ENCODE measurements at regions not wholly inside any gene's neighbourhood (a gene's known extent, or its start where the extent isn't known, plus 50 kb on each side); places are given as distances from the start of the nearest gene placed in this dataset.
"Not testable (repeated sequence)": the region's sequence is repeated elsewhere in the genome, so short reads cannot be mapped to it uniquely, and the experiment has no call there.

DNA sequence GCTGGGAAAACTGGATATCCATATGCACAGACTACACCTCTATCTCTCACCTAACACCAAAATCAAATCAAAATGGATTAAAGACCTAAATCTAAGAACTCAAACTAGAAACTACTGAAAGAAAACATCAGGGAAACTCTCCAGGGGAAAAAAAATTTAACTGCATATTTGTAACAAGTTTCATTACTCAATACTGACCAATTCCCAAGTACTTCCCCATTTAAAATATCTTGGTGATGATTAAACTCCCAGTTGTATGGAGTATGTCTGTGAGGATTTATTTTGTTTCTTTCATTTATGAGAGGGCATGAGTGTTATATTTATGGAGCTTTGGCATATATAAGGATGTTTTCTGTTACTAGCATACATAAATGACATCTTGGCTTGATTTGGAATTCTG is 112.3 kb upstream of the IL15 start:
- DNase-seq (ENCODE audit: low spot score): no peak

DNA sequence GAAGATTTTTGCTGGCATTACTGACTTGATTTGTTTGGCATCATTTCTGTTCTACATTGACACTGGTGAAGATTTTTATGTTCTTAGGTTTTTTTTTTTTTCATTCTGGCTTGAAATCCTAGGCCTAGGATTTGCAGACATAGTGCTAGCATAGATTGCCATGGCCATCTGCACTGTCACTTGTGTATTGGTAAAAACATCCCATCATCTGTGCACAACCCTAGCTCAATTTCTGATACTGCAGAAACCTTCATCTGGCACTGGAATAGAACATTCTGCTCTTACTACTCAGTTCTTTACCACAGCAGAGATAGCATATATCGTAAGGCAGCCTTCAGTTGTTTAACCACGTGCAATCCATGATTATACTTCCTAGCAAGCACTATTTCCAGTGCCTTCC is 111.5 kb upstream of the IL15 start:
- DNase-seq (ENCODE audit: low spot score): no peak

DNA sequence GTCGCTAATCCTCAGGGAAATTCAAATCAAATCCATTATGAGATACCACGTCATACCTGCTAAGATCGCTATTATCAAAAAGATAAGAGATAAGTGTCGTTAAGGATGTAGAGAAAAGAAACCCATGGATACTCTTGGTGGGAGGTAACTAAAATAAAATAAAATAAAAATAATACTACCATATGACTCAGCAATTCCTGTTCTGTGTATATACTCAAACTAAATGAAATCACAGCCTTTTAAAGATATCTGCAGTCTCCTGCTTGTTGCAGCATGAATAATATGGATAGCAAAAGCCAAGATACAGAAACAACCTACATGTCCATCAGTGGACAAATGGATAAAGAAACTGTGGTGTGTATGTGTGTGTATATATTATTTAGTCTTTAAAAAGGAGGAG is 105.8 kb upstream of the IL15 start:
- DNase-seq (ENCODE audit: low spot score): no peak

DNA sequence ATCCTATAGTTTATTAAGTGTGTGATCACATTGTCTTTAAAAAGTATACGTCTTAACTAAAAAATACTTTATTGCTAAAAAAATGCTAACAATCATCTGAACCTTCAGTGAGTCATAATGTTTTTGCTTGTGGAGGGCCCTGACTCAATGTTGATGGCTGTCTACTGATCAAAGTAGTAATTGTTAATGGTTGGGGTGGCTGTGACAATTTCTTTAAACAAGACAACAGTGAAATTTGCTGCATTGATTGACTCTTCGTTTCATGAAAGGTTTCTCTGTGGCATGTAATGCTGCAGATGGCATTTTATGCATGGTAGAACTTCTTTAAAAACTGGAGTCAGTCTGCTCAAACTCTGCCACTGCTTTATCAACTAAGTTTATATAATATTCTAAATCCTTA is 101.4 kb upstream of the IL15 start:
- DNase-seq (ENCODE audit: low spot score): no peak

DNA sequence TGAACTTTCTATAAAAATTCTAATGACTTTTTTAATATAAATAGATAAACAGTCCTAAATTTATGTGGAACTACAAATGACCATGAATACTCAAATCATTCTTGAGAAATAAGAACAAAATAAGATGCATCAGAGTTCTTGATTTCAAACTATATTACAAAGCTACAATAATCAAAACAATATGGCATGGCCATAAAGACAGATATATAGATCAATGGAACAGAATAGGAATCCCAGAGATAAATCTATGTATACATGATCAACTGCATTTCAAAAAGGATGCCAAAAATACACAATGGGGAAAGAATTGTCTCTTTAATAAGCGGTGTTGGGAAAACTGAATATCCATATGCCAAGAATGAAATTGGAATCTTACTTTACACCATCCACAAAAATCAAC is 98.4 kb upstream of the IL15 start:
- DNase-seq (ENCODE audit: low spot score): no peak

DNA sequence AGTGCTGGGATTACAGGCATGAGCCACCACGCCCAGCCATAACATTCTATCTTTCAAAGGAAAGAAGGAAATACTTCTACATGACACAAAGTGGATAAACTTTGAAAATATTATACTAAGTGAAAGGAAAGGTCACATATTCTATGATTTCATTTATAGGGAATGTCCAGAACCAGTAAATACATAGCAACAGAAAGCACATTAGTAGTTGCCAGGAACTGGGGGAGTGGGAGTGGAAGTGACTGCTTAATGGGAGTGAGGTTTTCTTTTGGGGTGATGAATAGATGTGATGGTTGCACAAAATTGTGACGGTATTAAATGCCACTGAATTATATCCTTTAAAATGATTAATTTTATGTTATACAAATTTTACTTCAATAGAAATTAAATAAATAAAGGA is 95.7 kb upstream of the IL15 start:
- DNase-seq (ENCODE audit: low spot score): no peak

DNA sequence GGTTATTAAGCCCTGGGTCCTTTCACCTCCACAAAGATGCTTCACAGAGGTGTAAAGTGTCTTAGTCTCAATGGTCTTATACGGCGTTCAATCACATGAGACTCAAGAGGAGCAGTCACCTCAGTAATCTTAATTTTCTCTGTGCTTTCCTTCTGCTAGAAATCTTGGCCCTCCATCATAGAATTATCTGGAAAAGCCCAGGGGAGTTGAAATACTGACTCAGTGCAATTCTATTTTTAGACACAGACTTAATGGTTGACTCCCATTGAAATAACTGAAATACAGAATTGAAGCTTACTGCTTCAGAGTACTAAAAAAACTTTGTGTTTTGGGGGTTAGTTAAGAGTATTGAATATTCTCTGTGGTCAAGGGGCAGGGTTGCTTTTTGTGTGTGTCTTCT is 94.5 kb upstream of the IL15 start:
- no peak for DNase-seq (ENCODE audit: low spot score)

DNA sequence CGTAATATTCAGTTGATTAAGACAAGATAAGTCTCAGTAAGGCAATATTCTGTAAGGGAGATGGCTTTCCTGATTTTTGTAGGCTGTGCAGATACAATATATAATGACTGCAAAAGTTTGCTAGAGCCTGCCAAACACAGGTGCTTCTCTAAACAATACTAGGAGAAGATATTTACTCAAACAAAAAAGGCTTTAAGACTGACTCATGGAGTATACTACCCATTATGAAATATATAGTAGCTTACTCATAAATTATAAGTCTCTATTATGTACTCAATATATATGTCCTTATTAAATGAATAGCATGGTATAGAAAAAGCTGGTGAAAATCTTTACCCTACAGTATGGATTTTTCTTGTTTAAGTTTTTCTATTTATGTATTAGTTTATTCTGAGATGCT is 93.2 kb upstream of the IL15 start:
- no peak for DNase-seq (ENCODE audit: low spot score)

DNA sequence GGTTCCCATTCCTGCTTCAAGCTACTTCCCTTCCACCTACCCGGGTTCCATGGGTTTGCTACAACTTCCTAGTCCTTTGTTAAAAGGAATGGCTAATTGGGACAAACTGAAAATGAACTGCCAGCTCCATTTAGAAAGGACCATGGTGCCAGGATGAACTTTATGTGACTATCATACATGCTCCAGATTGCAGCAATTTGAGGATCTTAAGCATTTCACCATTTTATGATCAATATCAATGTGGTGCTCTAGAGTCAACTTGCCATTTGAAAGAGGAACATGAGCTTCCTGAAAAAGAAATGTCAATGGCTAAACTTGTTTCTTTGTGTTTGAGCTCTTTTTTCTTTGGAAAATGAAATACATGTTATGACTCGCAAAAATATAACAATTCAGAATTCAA is 92.7 kb upstream of the IL15 start:
- DNase-seq (ENCODE audit: low spot score): no peak

DNA sequence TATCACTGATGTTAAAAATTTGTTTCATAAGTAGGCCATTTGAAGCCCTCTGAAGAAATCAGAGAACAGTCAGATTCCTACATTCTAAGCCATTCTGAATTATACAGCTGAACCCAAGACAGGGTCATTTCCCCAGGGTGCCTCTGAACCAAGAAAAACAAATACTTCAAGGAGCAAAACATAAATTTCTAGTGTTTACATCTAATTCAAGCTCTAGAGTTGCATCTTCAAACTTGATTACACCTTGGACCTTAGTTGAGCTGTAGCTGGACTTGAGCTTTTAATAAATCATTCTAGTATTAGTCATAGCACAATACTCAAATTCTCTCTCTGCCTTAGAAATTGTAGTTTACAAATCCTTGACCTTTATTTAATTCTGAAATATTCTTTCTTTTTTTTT is 87.6 kb upstream of the IL15 start:
- no peak for DNase-seq (ENCODE audit: low spot score)

DNA sequence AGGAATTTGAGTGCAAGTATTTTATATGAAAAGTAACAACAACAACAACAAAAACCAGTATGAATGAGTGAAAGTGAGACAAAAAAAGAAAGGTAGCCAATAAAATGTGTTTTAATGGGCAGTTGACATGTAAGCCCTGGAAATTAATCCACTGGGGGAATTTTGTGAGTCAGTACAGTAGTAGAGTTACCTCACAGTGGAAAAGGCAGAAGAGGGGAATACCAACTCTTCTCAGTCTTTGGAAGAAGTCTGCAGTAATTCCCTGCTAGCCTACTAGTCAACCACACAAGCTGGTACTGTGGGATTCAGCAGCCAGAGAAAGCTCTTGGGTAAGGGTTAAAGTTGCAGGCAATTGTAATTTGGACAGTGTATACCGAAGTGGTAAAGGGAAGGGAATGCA is 76.3 kb upstream of the IL15 start:
- no peak for DNase-seq (ENCODE audit: low spot score)

DNA sequence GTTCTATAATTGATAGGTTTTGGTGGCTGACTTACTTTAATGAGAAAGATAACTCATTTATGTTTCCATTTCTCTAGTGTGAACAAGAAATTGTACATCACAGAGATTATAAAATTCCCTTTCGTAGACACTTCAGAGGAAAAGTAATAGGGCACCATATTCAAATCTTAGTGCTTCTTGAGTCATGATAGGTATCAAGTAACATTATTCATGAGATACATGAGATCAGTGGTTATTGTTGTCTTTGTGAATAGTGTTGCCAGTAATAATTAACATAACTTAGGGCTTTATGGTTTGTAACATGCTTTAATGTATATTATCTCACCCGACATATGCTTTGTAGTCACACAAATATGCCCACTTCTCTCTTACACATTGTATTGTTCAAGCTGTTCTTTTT is 73.7 kb upstream of the IL15 start:
- DNase-seq (ENCODE audit: low spot score): no peak

DNA sequence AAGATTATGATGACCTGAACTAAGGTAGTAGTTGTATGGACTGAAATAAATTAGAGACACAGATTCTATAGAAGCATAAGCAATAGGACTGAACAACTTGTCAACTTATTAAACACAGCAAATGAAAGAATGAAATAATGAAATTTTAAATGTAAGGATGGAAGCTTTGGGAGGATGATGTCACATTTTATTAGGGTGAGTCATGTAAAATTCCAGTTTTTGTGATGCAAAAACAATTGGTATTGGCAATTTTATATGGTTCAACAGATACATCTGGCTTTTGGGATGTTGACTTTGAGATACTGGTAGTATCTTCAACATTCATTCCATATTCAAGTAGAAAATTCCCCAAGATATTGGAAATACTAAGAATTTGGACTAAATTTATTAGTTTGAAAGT is 72.7 kb upstream of the IL15 start:
- no peak for DNase-seq (ENCODE audit: low spot score)

DNA sequence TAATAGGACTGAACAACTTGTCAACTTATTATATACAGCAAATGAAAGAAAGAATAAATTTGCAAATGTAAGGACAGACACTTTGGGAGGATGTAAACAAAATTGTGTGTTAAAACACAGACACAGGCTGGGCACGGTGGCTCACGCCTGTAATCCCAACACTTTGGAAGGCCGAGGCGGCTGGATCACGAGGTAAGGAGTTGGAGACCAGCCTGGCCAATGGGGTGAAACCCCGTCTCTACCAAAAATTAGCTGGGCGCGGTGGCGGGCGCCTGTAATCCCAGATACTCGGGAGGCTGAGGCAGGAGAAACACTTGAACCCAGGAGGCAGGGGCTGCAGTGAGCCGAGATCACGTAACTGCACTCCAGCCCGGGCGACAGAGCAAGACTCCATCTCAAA is 71.4 kb upstream of the IL15 start:
- not testable (repeated sequence) for DNase-seq (ENCODE audit: low spot score)

DNA sequence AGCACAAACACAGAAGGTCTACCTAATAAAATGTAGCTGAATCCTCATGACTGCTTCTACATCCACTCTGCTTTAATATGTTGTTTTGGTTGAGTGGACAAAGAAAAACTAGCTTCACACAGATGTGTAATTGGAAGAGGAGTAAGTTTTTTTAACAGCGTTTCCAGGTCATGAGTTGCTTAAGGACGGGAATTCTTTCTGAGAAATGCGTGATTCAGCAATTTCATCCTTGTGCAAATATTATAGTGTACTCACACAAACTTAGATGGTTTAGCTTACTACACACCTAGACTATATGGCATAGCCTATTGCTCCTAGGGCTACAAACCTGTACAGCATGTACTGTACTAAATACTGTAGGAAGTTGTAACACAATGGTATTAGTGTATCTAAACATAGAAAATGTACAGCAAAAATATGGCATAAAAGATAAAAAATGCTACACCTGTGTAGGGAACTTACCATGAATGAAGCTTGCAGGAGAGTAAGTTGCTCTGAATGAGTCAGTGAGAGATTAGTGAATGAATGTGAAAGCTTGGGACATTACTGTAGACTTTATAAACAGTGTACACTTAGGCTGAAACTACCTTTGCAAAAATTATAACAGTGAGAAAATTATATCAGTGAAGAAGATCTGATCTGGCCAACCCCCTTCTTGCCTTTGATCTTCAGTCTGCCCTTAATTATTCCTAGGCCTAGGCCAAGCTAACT is 70.8 kb upstream of the IL15 start:
- DNase-seq (ENCODE audit: low spot score): no peak

DNA sequence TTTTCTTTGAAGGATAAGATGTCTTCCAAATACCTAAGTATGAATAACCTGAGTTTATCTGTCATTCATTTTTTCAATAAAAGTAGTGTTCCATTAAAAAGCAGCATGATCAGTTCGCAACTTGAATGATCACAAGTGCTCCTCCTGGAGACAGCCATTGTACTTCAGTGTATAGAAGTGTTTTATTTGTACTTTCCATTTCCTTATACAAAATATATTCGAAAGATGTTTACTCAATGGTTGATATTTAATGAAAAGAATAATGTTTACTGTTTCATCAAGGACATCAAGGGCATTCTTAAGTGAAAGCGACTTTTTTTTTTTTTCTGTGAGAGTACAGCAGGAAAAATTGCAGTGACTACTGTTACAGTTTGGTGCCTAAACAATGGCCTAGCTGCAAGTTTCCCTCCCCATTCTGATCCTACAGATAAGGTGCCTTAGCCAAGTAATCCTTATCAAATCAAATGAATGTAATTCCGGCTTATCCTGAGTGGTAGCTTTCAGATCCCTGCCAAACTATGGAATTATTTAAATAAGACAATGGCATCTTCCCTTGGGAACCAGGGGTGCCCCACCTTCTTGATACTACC is 69.0 kb upstream of the IL15 start:
- DNase-seq (ENCODE audit: low spot score): no peak

DNA sequence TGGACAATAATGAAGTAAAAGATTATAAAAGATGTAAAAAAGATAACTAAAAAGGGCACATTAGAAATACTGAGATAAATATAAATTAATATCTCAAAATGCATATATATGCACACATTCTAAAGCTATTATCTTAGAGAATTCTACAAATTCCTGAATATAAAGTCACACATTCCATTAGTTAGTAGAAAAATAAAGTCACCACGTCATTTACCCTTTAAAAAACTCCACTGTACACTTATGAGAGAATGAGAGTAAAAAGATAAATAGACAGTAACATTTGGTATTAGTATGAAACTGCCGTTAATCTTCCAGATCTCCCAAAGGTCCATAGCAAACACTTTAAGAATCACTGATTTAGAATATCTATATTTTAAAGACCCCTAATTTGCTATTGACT is 67.2 kb upstream of the IL15 start:
- DNase-seq (ENCODE audit: low spot score): no peak

DNA sequence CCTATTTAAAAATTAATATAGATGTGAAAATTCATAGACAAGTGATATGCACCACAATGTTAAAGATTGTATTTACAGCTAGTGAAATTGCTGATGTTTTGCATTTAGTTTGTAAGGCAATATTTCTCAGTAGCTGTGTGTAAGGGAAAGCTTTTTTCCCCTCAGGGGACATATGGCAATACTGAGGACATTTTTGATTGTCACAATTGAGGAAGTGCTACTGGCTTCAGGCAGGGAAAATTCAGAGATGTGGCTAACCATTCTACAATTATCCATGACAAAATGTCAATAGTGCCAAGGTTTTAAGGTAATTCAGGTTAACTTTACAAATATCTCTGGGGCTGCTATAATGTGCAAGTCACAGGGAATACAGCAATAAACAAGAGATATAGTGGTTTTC is 66.1 kb upstream of the IL15 start:
- no peak for DNase-seq (ENCODE audit: low spot score)

DNA sequence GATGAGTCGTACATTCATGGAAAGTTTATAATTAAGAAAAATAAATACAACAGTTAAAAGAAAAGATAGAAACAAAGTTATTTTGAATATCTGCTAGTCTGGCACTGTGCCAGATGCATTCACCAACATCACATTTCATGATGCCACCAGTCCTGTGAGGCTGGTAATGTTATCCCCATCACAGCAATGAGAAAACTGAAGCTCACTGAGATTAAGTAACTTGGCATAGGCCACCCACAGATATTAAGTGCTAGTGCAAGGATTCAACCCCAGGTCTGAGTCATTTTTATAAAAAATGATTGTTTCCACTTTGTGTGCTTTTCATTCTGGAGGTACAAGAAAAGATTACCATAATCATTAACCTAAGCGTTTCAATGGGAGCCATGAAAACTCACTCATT is 65.0 kb upstream of the IL15 start:
- DNase-seq (ENCODE audit: low spot score): no peak

DNA sequence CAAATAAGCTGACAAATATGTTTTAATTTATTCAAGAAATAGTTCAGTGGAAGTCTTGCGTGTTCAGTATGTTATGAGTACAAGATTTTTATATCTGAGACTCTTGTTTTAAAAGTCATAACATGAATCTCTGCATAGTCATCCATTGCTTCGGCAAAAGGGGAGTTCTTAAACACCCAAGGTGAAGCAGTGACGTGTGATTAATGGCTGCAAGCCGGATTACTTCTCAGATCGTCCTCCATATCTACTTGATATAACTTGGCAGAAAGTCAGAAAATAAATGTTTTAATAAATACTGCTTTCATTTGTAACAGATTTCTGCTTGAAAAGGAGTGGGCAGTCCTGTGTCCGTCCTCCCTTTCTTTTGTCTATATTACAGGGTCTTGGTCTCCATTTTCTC is 64.6 kb upstream of the IL15 start:
- DNase-seq (ENCODE audit: low spot score): no peak

DNA sequence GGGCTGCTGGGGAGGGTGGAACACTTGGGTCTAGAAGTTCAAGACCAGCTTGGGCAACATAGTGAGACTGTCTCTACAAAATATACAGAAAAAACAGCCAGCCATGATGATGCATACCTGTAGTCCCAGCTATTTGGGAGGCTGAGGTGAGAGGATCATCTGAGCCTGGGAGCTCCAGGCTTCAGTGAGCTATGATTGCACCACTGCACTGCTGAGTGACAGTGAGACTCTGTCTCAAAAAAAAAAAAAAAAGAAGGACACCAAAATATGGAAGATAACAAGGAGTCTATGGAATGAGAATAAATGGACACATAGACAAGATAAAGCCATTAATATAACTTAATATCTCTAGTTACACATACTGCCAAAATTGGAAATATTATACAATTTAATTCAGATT is 62.7 kb upstream of the IL15 start:
- no peak for DNase-seq (ENCODE audit: low spot score)

DNA sequence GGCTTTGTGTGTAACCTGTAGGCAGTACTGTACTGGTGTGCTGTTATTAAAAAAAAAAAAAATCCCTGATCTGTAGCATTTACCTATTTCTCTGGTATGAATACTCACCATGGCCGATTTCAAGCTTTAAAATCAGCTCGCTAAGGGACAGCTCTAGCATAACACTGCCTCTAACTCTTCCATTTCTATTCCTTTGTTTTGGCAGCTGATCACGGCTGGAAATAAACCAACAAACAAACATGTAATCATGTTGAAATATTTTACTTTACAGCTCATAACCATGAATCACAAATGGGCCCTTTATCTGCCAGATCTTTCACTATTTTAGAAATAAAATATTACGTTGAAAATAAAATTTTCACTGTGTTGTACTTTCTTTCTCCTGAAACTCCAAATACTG is 60.5 kb upstream of the IL15 start:
- DNase-seq (ENCODE audit: low spot score): no peak

DNA sequence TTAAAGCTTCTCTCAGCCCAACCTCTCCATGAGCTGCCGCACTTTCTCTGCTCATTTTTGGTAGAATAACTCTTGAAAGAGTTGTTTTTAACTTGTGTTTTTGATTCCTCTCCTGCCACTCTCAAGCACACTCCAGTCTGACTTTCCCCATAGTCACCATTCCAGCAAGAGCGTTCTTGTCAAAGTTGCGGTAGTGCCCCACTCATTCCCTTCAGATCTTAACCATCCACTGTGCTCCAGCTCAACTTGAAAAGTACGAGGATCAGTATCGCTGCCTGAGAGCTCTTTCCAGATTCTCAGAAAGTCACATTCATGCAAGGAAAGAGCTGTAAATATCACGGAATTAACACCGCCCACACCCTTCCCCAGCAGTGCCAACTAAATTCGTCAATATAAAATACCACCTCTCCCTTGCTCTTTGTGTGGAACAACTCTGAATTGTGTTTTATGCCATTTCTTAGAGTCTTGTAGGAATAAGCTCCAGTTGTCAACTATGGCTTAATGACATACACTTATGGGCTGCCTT is 59.7 kb upstream of the IL15 start:
- no peak for DNase-seq (ENCODE audit: low spot score)
